SK-N-SH (cell line): ENCODE measurements at regions not wholly inside any gene's neighbourhood (a gene's known extent, or its start where the extent isn't known, plus 50 kb on each side); places are given as distances from the start of the nearest gene placed in this dataset.

Experiments used
- CHD2 ChIP-seq: fragments of 150-350 bp; IDR thresholded peaks from 2 replicates; pipeline ENCODE4 v1.6.1; 2018; ENCODE audit warnings: low read length; ENCODE audit not compliant: partially characterized antibody
- CTCF ChIP-seq: fragments of 200-600 bp; sonication (generic); IDR thresholded peaks from 2 replicates; pipeline ENCODE4 v1.6.1; 2017; ENCODE audit warnings: antibody characterized with exemption, mild to moderate bottlenecking, moderate library complexity
- EP300 ChIP-seq, 2 experiments: IDR thresholded peaks; 2 replicates each; pipeline versions ENCODE4 v1.4.0 to v1.6.1; 2012; ENCODE audit warnings: borderline replicate concordance in 1 of 2, low read depth in 1 of 2, low read length in 1 of 2
- MAX ChIP-seq: IDR thresholded peaks from 2 replicates; pipeline ENCODE4 v1.4.0; 2012; ENCODE audit warnings: low read depth
- MXI1 ChIP-seq: IDR thresholded peaks from 2 replicates; pipeline ENCODE4 v1.6.1; 2012; ENCODE audit warnings: mild to moderate bottlenecking, low read depth, low read length, improper control_type of control experiment
- NFIC ChIP-seq: IDR thresholded peaks from 2 replicates; pipeline ENCODE4 v1.4.0; 2012; ENCODE audit warnings: borderline replicate concordance
- PBX3 ChIP-seq: IDR thresholded peaks from 2 replicates; pipeline ENCODE4; 2012
- RAD21 ChIP-seq: IDR thresholded peaks from 2 replicates; pipeline ENCODE4 v1.6.1; 2012; ENCODE audit warnings: mild to moderate bottlenecking, low read length

- no peak for TF ChIP-seq NFIC
- TF ChIP-seq CTCF = no peak
- TF ChIP-seq EP300 (IDR thresholded peaks at IDR 0.05; ENCODE audit: borderline replicate concordance in 1 of 2, low read depth in 1 of 2, low read length in 1 of 2) = no peak
- no peak for TF ChIP-seq MAX
- no peak for TF ChIP-seq CHD2
- TF ChIP-seq RAD21 = no peak
- no peak for TF ChIP-seq PBX3
- no peak for TF ChIP-seq MXI1
Measured at GRCh38 chrX:7580127-7580526, 262.8 kb upstream of the VCX start.
